ENCODE measurements at regions not wholly inside any gene's neighbourhood (a gene's known extent, or its start where the extent isn't known, plus 50 kb on each side); places are given as distances from the start of the nearest gene placed in this dataset.

DNA sequence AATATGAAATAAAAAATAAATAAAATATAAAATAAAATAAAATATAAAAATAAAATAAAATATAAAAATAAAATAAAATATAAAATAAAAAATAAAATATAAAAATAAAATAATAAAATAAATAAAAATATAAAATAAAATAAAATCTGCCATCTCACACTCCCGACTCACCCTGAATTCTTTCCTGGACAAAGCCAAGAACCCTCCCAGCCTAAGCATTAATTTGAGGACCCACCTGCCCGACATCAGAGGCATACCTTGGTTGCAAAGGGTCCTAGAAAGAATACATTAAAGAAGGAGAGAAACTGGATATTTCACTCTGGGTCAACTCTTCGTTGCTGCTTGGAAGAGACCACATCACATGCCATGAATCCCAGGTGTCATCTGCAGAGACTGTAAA lies 138.3 kb downstream of the CRLF2 start:
- Histone ChIP-seq H3K4me1 (no peaks in the 10 kb centered on the region), H3K27ac (no peak overlapping the region), H3K27me3 (no peaks in the 10 kb centered on the region), H3K36me3 (replicated peaks in 1 of 2; ENCODE audit: insufficient read depth in 1 of 2, low read depth in 2 of 2) (no peaks in the 10 kb centered on the region), H3K4me3 (no peak overlapping the region), H3K9me3 (peaks cover 0 to 18% (median 0%) of the 10 kb centered on the region in 3 donors)
- no peak for DNase-seq
- 76 to 92% methylated on average over 3 of the region's 3 CpGs for WGBS, 2 donors
- TF ChIP-seq POLR2A (IDR thresholded peaks at IDR 0.05) (no peak), CTCF (IDR thresholded peaks at IDR 0.05) (no peak)
- intact Hi-C loops (cut with DNase I) = no loop called here
- ATAC-seq = no peak

GRCh38 chrX:1072637-1073377 lies 139.6 kb downstream of the CRLF2 start:
- peaks cover 0 to 18% (median 0%) of the 10 kb centered on the region in 3 donors for H3K9me3 ChIP-seq
- H3K27me3 ChIP-seq = no peaks in the 10 kb centered on the region
- intact Hi-C loops (cut with DNase I) = no loop called here
- H3K36me3 ChIP-seq (replicated peaks in 1 of 2; ENCODE audit: insufficient read depth in 1 of 2, low read depth in 2 of 2) = no peaks in the 10 kb centered on the region
- DNase-seq (no peak), ATAC-seq (no peak)
- H3K4me1 ChIP-seq = no peaks in the 10 kb centered on the region
- 83 to 86% methylated on average over 24 of the region's 24 CpGs for WGBS, 2 donors
- TF ChIP-seq CTCF (IDR thresholded peaks at IDR 0.05) (no peak), POLR2A (IDR thresholded peaks at IDR 0.05) (no peak)
- no peak overlapping the region for H3K4me3 ChIP-seq
- H3K27ac ChIP-seq = no peak overlapping the region

DNA sequence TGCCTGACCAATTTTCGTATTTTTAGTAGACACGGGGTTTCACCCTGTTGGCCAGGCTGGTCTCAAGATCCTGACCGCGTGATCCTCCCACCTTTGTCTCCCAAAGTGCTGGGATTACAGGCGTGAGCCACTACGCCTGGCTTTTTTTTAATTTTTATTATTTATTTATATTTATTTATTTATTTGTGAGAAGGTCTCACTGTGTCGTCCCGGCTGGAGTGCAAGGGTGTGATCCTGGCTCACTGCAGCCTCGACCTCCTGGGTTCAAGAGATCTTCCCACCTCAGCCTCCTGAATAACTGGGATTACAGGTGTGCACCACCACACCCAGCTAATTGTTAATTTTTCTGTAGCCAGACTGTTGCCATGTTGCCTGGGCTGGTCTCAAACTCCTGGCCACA lies 141.1 kb downstream of the CRLF2 start:
- Histone ChIP-seq H3K4me1 (no peaks in the 10 kb centered on the region), H3K4me3 (no peak overlapping the region), H3K27me3 (no peaks in the 10 kb centered on the region), H3K36me3 (replicated peaks in 1 of 2; ENCODE audit: insufficient read depth in 1 of 2, low read depth in 2 of 2) (no peaks in the 10 kb centered on the region), H3K9me3 (peaks cover 0 to 18% (median 0%) of the 10 kb centered on the region in 3 donors), H3K27ac (no peak overlapping the region)
- intact Hi-C loops (cut with DNase I) = no loop called here
- no peak for DNase-seq
- ATAC-seq = no peak
- 70 to 72% methylated on average over 9 of the region's 9 CpGs for WGBS, 2 donors
- TF ChIP-seq CTCF (IDR thresholded peaks at IDR 0.05) = no peak
- TF ChIP-seq POLR2A (IDR thresholded peaks at IDR 0.05) = no peak

DNA sequence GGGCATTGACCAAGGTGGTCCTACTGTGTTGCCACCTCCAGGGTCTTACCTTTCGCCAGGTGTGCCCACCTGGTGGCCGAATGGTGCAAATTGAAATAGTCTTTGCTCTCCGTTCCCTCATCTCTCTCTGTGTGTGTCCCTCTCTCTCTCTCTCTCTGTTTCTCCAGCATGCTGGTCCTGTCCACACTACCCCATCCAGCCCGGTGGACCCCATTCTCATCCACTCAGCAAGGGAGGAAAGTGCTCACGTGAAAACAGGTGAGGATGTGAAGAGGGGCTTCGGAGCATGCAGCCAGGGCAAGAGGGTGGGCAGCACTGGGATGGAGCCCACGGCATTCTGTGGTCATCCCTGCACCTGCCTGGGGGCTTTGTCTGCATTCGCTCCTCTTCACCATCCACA lies 150.1 kb downstream of the CRLF2 start:
- H3K9me3 ChIP-seq = peaks cover 0 to 41% (median 0%) of the 10 kb centered on the region in 3 donors

More for the DNA sequence above, 150.1 kb downstream of the CRLF2 start:
- Histone ChIP-seq H3K4me3 (no peak overlapping the region), H3K4me1 (no peaks in the 10 kb centered on the region), H3K36me3 (replicated peaks in 1 of 2; ENCODE audit: insufficient read depth in 1 of 2, low read depth in 2 of 2) (no peaks in the 10 kb centered on the region), H3K27me3 (no peaks in the 10 kb centered on the region), H3K27ac (no peak overlapping the region)
- 48 to 59% methylated on average over 8 of the region's 8 CpGs for WGBS, 2 donors
- TF ChIP-seq CTCF (IDR thresholded peaks at IDR 0.05) = no peak
- TF ChIP-seq POLR2A (IDR thresholded peaks at IDR 0.05) = no peak
- no peak for ATAC-seq
- intact Hi-C loops (cut with DNase I) = no loop called here
- DNase-seq = no peak
